GM12878 (cell line): ENCODE measurements at regions not wholly inside any gene's neighbourhood (a gene's known extent, or its start where the extent isn't known, plus 50 kb on each side); places are given as distances from the start of the nearest gene placed in this dataset.

ENCODE experiments used
- BHLHE40 ChIP-seq, 2 experiments: fragments of 450-650 bp in 1 of 2; IDR thresholded peaks; 2 replicates each; pipeline ENCODE4 v1.6.1; 2011 to 2017; ENCODE audit warnings: low read depth in 2 of 2, borderline replicate concordance in 1 of 2, improper control_type of control experiment in 1 of 2, low read length in 1 of 2, mild to moderate bottlenecking in 1 of 2
- CTCF ChIP-seq, 3 experiments: IDR thresholded peaks in 2 of 3; conservative IDR thresholded peaks in 1 of 3; 2 replicates each; pipeline ENCODE4 v1.5.1; 2011; ENCODE audit warnings: low read depth in 3 of 3, low read length in 3 of 3, mild to moderate bottlenecking in 3 of 3, control low read depth in 2 of 3, moderate library complexity in 2 of 3, inconsistent platforms in 1 of 3, mixed read lengths in 1 of 3; ENCODE audit not compliant: control insufficient read depth in 2 of 3, insufficient read depth in 1 of 3; ENCODE audit errors: extremely low read depth in 1 of 3
- JUND ChIP-seq: IDR thresholded peaks from 2 replicates; pipeline ENCODE4 v1.6.1; 2012; ENCODE audit warnings: low read depth, mild to moderate bottlenecking, low read length, improper control_type of control experiment, moderate library complexity
- MYC ChIP-seq: IDR thresholded peaks from 2 replicates; pipeline ENCODE4 v1.6.1; 2011; ENCODE audit warnings: mild to moderate bottlenecking, low read length, moderate library complexity, inconsistent platforms; ENCODE audit not compliant: insufficient read depth, insufficient replicate concordance, insufficient read length, severe bottlenecking
- NKRF ChIP-seq: fragments of 450-650 bp; conservative IDR thresholded peaks from 2 replicates; pipeline ENCODE4 v1.6.1; 2017; ENCODE audit warnings: mild to moderate bottlenecking, moderate library complexity
- RAD21 ChIP-seq: IDR thresholded peaks from 2 replicates; pipeline ENCODE4 v1.6.1; 2011; ENCODE audit warnings: mild to moderate bottlenecking, low read depth, low read length, moderate library complexity; ENCODE audit not compliant: insufficient read depth
- TF ChIP-seq, protein P1 (sequence below): IDR thresholded peaks from 2 replicates; pipeline ENCODE4 v1.6.1; 2012; ENCODE audit warnings: low read depth, low read length, improper control_type of control experiment
- TF ChIP-seq, protein P2 (sequence below): fragments of 450-650 bp; IDR thresholded peaks from 2 replicates; pipeline ENCODE4 v1.6.1; 2016; ENCODE audit warnings: mild to moderate bottlenecking, moderate library complexity, borderline replicate concordance

DNA sequence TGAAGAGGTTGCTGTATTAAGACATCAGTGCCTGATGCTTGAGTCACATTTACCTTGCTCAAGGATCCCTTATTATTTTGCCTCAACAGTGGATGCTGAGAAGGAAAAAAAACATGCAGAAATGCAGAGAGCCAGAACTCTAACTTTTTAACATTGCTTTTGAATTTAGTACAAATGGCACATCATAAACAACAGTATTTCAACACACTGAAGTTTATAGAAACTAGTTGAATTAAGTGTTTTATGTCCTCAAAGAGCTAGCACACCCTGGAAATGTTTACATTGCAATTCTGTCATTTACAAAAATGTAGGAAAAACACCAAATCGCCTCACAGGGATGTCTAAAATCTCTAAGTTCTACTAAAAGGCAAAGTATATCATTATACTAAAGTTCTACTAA, 69.5 kb upstream of the BLTP1 start:
- no peak for TF ChIP-seq CTCF (IDR thresholded peaks at IDR 0.05 in 2 of 3, conservative IDR thresholded peaks at IDR 0.05 in 1 of 3; ENCODE audit: control insufficient read depth in 2 of 3, extremely low read depth in 1 of 3, insufficient read depth in 1 of 3, low read depth in 3 of 3, low read length in 3 of 3)
- TF ChIP-seq MYC, result no peak
- TF ChIP-seq, protein P1, sequence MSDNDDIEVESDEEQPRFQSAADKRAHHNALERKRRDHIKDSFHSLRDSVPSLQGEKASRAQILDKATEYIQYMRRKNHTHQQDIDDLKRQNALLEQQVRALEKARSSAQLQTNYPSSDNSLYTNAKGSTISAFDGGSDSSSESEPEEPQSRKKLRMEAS, result no peak
- TF ChIP-seq, protein P2, sequence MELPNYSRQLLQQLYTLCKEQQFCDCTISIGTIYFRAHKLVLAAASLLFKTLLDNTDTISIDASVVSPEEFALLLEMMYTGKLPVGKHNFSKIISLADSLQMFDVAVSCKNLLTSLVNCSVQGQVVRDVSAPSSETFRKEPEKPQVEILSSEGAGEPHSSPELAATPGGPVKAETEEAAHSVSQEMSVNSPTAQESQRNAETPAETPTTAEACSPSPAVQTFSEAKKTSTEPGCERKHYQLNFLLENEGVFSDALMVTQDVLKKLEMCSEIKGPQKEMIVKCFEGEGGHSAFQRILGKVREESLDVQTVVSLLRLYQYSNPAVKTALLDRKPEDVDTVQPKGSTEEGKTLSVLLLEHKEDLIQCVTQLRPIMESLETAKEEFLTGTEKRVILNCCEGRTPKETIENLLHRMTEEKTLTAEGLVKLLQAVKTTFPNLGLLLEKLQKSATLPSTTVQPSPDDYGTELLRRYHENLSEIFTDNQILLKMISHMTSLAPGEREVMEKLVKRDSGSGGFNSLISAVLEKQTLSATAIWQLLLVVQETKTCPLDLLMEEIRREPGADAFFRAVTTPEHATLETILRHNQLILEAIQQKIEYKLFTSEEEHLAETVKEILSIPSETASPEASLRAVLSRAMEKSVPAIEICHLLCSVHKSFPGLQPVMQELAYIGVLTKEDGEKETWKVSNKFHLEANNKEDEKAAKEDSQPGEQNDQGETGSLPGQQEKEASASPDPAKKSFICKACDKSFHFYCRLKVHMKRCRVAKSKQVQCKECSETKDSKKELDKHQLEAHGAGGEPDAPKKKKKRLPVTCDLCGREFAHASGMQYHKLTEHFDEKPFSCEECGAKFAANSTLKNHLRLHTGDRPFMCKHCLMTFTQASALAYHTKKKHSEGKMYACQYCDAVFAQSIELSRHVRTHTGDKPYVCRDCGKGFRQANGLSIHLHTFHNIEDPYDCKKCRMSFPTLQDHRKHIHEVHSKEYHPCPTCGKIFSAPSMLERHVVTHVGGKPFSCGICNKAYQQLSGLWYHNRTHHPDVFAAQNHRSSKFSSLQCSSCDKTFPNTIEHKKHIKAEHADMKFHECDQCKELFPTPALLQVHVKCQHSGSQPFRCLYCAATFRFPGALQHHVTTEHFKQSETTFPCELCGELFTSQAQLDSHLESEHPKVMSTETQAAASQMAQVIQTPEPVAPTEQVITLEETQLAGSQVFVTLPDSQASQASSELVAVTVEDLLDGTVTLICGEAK, result no peak
- TF ChIP-seq NKRF, result no peak
- no peak for TF ChIP-seq RAD21
- TF ChIP-seq BHLHE40 (IDR thresholded peaks at IDR 0.05; ENCODE audit: borderline replicate concordance in 1 of 2, low read depth in 2 of 2, low read length in 1 of 2), result no peak
- TF ChIP-seq JUND, result no peak
